HepG2 (cell line): ENCODE measurements at regions not wholly inside any gene's neighbourhood (a gene's known extent, or its start where the extent isn't known, plus 50 kb on each side); places are given as distances from the start of the nearest gene placed in this dataset.
"Not testable (repeated sequence)": the region's sequence is repeated elsewhere in the genome, so short reads cannot be mapped to it uniquely, and the experiment has no call there.

Experiments used
- ATAC-seq: fragments of 200-7000 bp; cut with Tn5 transposase; 3 replicates; pipeline ENCODE4 v1.9.1; 2020; ENCODE audit warnings: mild to moderate bottlenecking, moderate library complexity
- BruUV-seq: library from RNA; stranded (reverse); fragments of 400-500 nt; replicated peaks from 2 replicates; lab custom pipeline; 2021; lab: Mats Ljungman, UMichigan
- CTCF ChIA-PET: fragments of 300-600 bp; formaldehyde crosslinking; extraction: SDS; loops from one replicate; lab custom pipeline; 2021; ENCODE audit warnings: low total read pairs, inconsistent platforms, low intra/inter-chr PET ratio; lab: Yijun Ruan, JAX
- POLR2A ChIA-PET: fragments of 350-600 bp; sonication (Branson Sonifier 250); formaldehyde crosslinking; loops from one replicate; lab custom pipeline; 2020; ENCODE audit warnings: antibody characterized with exemption, inconsistent platforms; lab: Yijun Ruan, JAX
- DNase-seq: peaks from one replicate; pipeline ENCODE4 v3.0.0-alpha.2; 2015; ENCODE audit warnings: low spot score
- FAIRE-seq: peaks from 3 replicates; lab custom pipeline; 2011; peaks lifted over from hg19 to GRCh38; lab: Jason Lieb, UNC
- H2AFZ ChIP-seq: one replicate; pipeline ENCODE4 v1.6.1; 2011; ENCODE audit warnings: low read length, inconsistent platforms
- H3K27ac ChIP-seq: fragments of 300-600 bp; 3 replicates; pipeline ENCODE4 v1.8.0; 2011; ENCODE audit warnings: mixed run types, mild to moderate bottlenecking, mixed read lengths, low read length, inconsistent platforms; ENCODE audit not compliant: insufficient read depth; ENCODE audit errors: extremely low read length
- H3K27me3 ChIP-seq, 2 experiments: fragments of 200-600 bp in 1 of 2; 2 replicates in 1 of 2; 3 replicates in 1 of 2; pipeline versions ENCODE4 v1.6.0 to v1.8.0; 2011; ENCODE audit warnings: low read length in 2 of 2, mild to moderate bottlenecking in 2 of 2, moderate library complexity in 2 of 2, inconsistent platforms in 1 of 2; ENCODE audit not compliant: insufficient read depth in 2 of 2, control insufficient read depth in 1 of 2
- H3K36me3 ChIP-seq, 2 experiments: fragments of 200-600 bp in 1 of 2; replicated peaks in 1 of 2; 2 replicates in 1 of 2; 3 replicates in 1 of 2; pipeline versions ENCODE4 v1.5.1 to v1.8.0; 2011; ENCODE audit warnings: low read length in 2 of 2, inconsistent platforms in 1 of 2; ENCODE audit not compliant: insufficient read depth in 2 of 2, control insufficient read depth in 1 of 2
- H3K4me1 ChIP-seq: 2 replicates; pipeline ENCODE4 v1.5.1; 2012; ENCODE audit warnings: low read length, inconsistent platforms; ENCODE audit not compliant: insufficient read depth
- H3K4me2 ChIP-seq: 2 replicates; pipeline ENCODE4 v1.6.0; 2011; ENCODE audit warnings: low read depth, low read length, inconsistent platforms
- H3K4me3 ChIP-seq, 3 experiments: fragments of 200-600 bp in 1 of 3; sonication (generic), shearing (Covaris generic) in 1 of 3; replicated peaks in 1 of 3; 2 replicates each; pipeline ENCODE4 v1.5.1; 2011 to 2016; ENCODE audit warnings: low read length in 3 of 3, inconsistent platforms in 2 of 3, low read depth in 2 of 3, mild to moderate bottlenecking in 2 of 3, control low read depth in 1 of 3, mixed read lengths in 1 of 3; ENCODE audit not compliant: insufficient read depth in 1 of 3
- H3K79me2 ChIP-seq: one replicate; pipeline ENCODE4 v1.6.1; 2011; ENCODE audit warnings: low read length, inconsistent platforms; ENCODE audit not compliant: insufficient read depth
- H3K9ac ChIP-seq: 2 replicates; pipeline ENCODE4 v1.6.0; 2011; ENCODE audit warnings: mild to moderate bottlenecking, low read depth, low read length, inconsistent platforms; ENCODE audit not compliant: insufficient read depth
- H3K9me3 ChIP-seq: 2 replicates; pipeline ENCODE4 v1.5.1; 2012; ENCODE audit warnings: mild to moderate bottlenecking, low read length
- H4K20me1 ChIP-seq: 2 replicates; pipeline ENCODE4 v1.6.0; 2011; ENCODE audit warnings: inconsistent platforms, mild to moderate bottlenecking, low read length, moderate library complexity; ENCODE audit not compliant: insufficient read depth
- ELF4 ChIP-seq: sonication (generic); formaldehyde crosslinking; IDR thresholded peaks from 2 replicates; pipeline ENCODE4 v1.5.0; 2020; ENCODE audit warnings: missing genetic modification reagents, mild to moderate bottlenecking, moderate library complexity, borderline replicate concordance
- KMT2A ChIP-seq: sonication (generic); formaldehyde crosslinking; IDR thresholded peaks from 2 replicates; pipeline ENCODE4 v1.4.0; 2020; ENCODE audit warnings: missing genetic modification reagents
- TEAD3 ChIP-seq: optimal IDR thresholded peaks from 2 replicates; pipeline ENCODE3; 2016; ENCODE audit warnings: borderline replicate concordance
- TMF1 ChIP-seq: sonication (generic); formaldehyde crosslinking; IDR thresholded peaks from 2 replicates; pipeline ENCODE4 v1.8.1; 2022; ENCODE audit warnings: low read depth, missing genetic modification reagents
- ZFP36 ChIP-seq: fragments of 150-350 bp; IDR thresholded peaks from 2 replicates; pipeline ENCODE4 v1.6.1; 2018; ENCODE audit warnings: borderline replicate concordance, low read length, low read depth; ENCODE audit not compliant: partially characterized antibody
- ZNF124 ChIP-seq: sonication (generic); formaldehyde crosslinking; IDR thresholded peaks from 2 replicates; pipeline ENCODE4 v1.4.0; 2020; ENCODE audit warnings: missing genetic modification reagents
- ZNF337 ChIP-seq: sonication (generic); formaldehyde crosslinking; IDR thresholded peaks from 2 replicates; pipeline ENCODE4 v1.5.1; 2020; ENCODE audit warnings: missing genetic modification reagents, low read depth, mild to moderate bottlenecking, borderline replicate concordance
- ZNF83 ChIP-seq: sonication (generic); formaldehyde crosslinking; IDR thresholded peaks from 2 replicates; pipeline ENCODE4 v1.4.0; 2020; ENCODE audit warnings: missing genetic modification reagents, mild to moderate bottlenecking, borderline replicate concordance
- ZNF850 ChIP-seq: sonication (generic); formaldehyde crosslinking; conservative IDR thresholded peaks from 2 replicates; pipeline ENCODE4 v1.9.0; 2021; ENCODE audit warnings: mild to moderate bottlenecking, missing genetic modification reagents
- ZSCAN9 ChIP-seq: IDR thresholded peaks from 2 replicates; pipeline ENCODE4 v1.6.1; 2016; ENCODE audit warnings: borderline replicate concordance
- WGBS: methylation state at CpG from one replicate; pipeline ENCODE4 v1.1.6; 2017; ENCODE audit warnings: low lambda C conversion rate; 5-methylcytosine and 5-hydroxymethylcytosine counted together
- in situ Hi-C: cut with HindIII; loops from 2 replicates; pipeline ENCODE4 v1.10.0; 2017; ENCODE audit warnings: low pct_unique_long_range_greater_than_20kb; ENCODE audit not compliant: extremely low pct_ligation_motif_present
- intact Hi-C: fragments of 100-400 bp; cut with micrococcal nuclease; formaldehyde crosslinking; loops from one replicate; pipeline ENCODE4 v1.10.0; 2022; ENCODE audit not compliant: unreplicated experiment
- TF ChIP-seq, protein P1 (sequence below): sonication (generic); formaldehyde crosslinking; IDR thresholded peaks from 2 replicates; pipeline ENCODE4 v1.4.0; 2020; ENCODE audit warnings: mild to moderate bottlenecking, missing genetic modification reagents
- TF ChIP-seq, protein P2 (sequence below): sonication (generic); formaldehyde crosslinking; IDR thresholded peaks from 2 replicates; pipeline ENCODE4 v1.5.0; 2020; ENCODE audit warnings: mild to moderate bottlenecking, missing genetic modification reagents

- TF ChIP-seq, protein P1, sequence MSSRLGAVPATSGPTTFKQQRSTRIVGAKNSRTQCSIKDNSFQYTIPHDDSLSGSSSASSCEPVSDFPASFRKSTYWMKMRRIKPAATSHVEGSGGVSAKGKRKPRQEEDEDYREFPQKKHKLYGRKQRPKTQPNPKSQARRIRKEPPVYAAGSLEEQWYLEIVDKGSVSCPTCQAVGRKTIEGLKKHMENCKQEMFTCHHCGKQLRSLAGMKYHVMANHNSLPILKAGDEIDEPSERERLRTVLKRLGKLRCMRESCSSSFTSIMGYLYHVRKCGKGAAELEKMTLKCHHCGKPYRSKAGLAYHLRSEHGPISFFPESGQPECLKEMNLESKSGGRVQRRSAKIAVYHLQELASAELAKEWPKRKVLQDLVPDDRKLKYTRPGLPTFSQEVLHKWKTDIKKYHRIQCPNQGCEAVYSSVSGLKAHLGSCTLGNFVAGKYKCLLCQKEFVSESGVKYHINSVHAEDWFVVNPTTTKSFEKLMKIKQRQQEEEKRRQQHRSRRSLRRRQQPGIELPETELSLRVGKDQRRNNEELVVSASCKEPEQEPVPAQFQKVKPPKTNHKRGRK (CRISPR knock-in tag): no peak
These were observed 79.8 kb upstream of the BLID start (continued) for GRCh38 chr11:122195790-122196189.

DNA sequence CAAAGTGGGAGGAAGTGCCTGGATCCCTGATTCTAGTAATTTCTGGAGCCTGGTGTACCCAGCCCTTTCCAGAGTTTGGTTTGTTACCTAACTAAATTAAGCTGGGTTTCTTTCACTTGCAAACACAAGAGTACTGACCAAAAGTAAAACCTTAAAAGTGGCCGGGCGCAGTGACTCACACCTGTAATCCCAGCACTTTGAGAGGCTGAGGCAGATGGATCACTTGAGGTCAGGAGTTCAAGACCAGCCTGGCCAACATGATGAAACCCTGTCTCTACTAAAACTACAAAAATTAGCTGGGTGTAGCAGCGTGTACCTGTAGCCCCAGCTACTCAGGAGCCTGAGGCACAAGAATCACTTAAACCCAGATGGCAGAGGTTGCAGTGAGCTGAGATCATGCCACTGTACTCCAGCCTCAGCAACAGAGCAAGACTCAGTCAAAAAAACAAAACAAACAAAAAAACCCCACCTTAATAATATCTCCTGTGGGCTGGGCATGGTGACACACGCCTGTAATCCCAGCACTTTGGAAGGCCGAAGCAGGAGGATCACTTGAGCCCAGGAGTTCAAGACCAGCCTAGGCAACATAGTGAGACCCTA is 78.0 kb upstream of the BLID start:
- WGBS: 48% methylated on average over 5 of the region's 5 CpGs
- in situ Hi-C loops, H3K27ac ChIP-seq, intact Hi-C loops, FAIRE-seq, POLR2A ChIA-PET, H3K27me3 ChIP-seq, ATAC-seq, H3K4me1 ChIP-seq, H3K79me2 ChIP-seq, H3K36me3 ChIP-seq, H2AFZ ChIP-seq, H4K20me1 ChIP-seq, H3K4me3 ChIP-seq, DNase-seq, BruUV-seq, H3K4me2 ChIP-seq, H3K9ac ChIP-seq, CTCF ChIA-PET, H3K9me3 ChIP-seq: not testable (repeated sequence)

GRCh38 chr11:122193457-122193856 is 77.4 kb upstream of the BLID start:
- DNase-seq (no peak), ATAC-seq (no peak), FAIRE-seq (no peak)
- Histone ChIP-seq H3K4me1 (peaks cover 9% of the 10 kb centered on the region; the same call in 1 of the 2 replicates), H3K36me3 (no peaks in the 10 kb centered on the region), H3K9me3 (no peaks in the 10 kb centered on the region), H3K27ac (no peak overlapping the region), H2AFZ (no peak overlapping the region), H3K79me2 (no peaks in the 10 kb centered on the region), H3K4me2 (no peak overlapping the region), H3K27me3 (no peaks in the 10 kb centered on the region; a peak in 1 of 5 replicates), H3K9ac (no peak overlapping the region), H3K4me3 (no peak overlapping the region), H4K20me1 (no peaks in the 10 kb centered on the region)
- POLR2A ChIA-PET: no interaction called here
- intact Hi-C loops: no loop called here
- no TSS peak for BruUV-seq
- 0% methylated on average over 1 of the region's 1 CpG for WGBS
- in situ Hi-C loops: no loop called here
- CTCF ChIA-PET: no interaction called here
- TF ChIP-seq TEAD3 (CRISPR knock-in tag) (no peak), ELF4 (CRISPR knock-in tag) (no peak), ZNF83 (CRISPR knock-in tag) (no peak), KMT2A (no peak), ZSCAN9 (CRISPR knock-in tag) (no peak), ZNF124 (no peak), ZFP36 (no peak), TMF1 (CRISPR knock-in tag) (no peak), ZNF850 (no peak), ZNF337 (no peak)
- TF ChIP-seq, protein P2, sequence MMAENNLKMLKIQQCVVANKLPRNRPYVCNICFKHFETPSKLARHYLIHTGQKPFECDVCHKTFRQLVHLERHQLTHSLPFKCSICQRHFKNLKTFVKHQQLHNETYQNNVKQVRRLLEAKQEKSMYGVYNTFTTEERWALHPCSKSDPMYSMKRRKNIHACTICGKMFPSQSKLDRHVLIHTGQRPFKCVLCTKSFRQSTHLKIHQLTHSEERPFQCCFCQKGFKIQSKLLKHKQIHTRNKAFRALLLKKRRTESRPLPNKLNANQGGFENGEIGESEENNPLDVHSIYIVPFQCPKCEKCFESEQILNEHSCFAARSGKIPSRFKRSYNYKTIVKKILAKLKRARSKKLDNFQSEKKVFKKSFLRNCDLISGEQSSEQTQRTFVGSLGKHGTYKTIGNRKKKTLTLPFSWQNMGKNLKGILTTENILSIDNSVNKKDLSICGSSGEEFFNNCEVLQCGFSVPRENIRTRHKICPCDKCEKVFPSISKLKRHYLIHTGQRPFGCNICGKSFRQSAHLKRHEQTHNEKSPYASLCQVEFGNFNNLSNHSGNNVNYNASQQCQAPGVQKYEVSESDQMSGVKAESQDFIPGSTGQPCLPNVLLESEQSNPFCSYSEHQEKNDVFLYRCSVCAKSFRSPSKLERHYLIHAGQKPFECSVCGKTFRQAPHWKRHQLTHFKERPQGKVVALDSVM (CRISPR knock-in tag): no peak
